IMR-90 (cell line): ENCODE measurements at regions not wholly inside any gene's neighbourhood (a gene's known extent, or its start where the extent isn't known, plus 50 kb on each side); places are given as distances from the start of the nearest gene placed in this dataset.

Source experiments
- ATAC-seq: fragments of 200-7000 bp; cut with Tn5 transposase; 2 replicates; pipeline ENCODE4 v1.9.1; 2020; ENCODE audit warnings: low read depth, mild to moderate bottlenecking, moderate library complexity
- BruUV-seq: library from RNA; stranded (reverse); fragments of 400-500 nt; replicated peaks from 2 replicates; lab custom pipeline; 2021; lab: Mats Ljungman, UMichigan
- CTCF ChIA-PET: fragments of 300-600 bp; formaldehyde crosslinking; extraction: SDS; loops from one replicate; lab custom pipeline; 2021; ENCODE audit warnings: antibody characterized with exemption; lab: Yijun Ruan, JAX
- POLR2A ChIA-PET: fragments of 300-600 bp; sonication (Branson Sonifier 250); formaldehyde crosslinking; loops from one replicate; lab custom pipeline; 2022; ENCODE audit warnings: antibody characterized with exemption; ENCODE audit not compliant: unreplicated experiment; lab: Charles Lee
- DNase-seq: peaks from one replicate; pipeline ENCODE4 v3.0.0; 2013
- H2AFZ ChIP-seq: replicated peaks from 2 replicates; pipeline ENCODE3; 2013; ENCODE audit warnings: low read length, mild to moderate bottlenecking; ENCODE audit not compliant: poor library complexity
- H2AK5ac ChIP-seq: 2 replicates; pipeline ENCODE4 v1.6.1; 2013; ENCODE audit warnings: low read depth, low read length, inconsistent platforms
- H2AK9ac ChIP-seq: replicated peaks from 2 replicates; pipeline ENCODE3; 2013; ENCODE audit warnings: mild to moderate bottlenecking, low read depth, low read length, moderate library complexity; ENCODE audit not compliant: poor library complexity
- H2BK120ac ChIP-seq: 2 replicates; pipeline ENCODE4 v1.6.1; 2013; ENCODE audit warnings: low read depth, low read length, inconsistent platforms
- H2BK15ac ChIP-seq: 3 replicates; pipeline ENCODE4 v1.6.1; 2013; ENCODE audit warnings: low read depth, low read length, inconsistent platforms
- H2BK20ac ChIP-seq: 2 replicates; pipeline ENCODE4 v1.6.1; 2013; ENCODE audit warnings: low read depth, mild to moderate bottlenecking, inconsistent platforms, low read length, moderate library complexity
- H2BK5ac ChIP-seq: 2 replicates; pipeline ENCODE4 v1.6.1; 2013; ENCODE audit warnings: mild to moderate bottlenecking, low read depth, low read length, inconsistent platforms; ENCODE audit not compliant: poor library complexity, severe bottlenecking
- H3K14ac ChIP-seq: replicated peaks from 2 replicates; pipeline ENCODE4 v1.6.1; 2013; ENCODE audit warnings: low read depth, low read length, inconsistent platforms
- H3K18ac ChIP-seq: 2 replicates; pipeline ENCODE4 v1.6.1; 2013; ENCODE audit warnings: low read depth, low read length, control low read depth
- H3K23ac ChIP-seq: 2 replicates; pipeline ENCODE4 v1.6.1; 2013; ENCODE audit warnings: low read depth, low read length, inconsistent platforms
- H3K27ac ChIP-seq: 2 replicates; pipeline ENCODE4 v1.5.1; 2013; ENCODE audit warnings: mild to moderate bottlenecking, control low read depth, low read length; ENCODE audit not compliant: insufficient read depth
- H3K27me3 ChIP-seq: 2 replicates; pipeline ENCODE4 v1.6.1; 2013; ENCODE audit warnings: low read length; ENCODE audit not compliant: control insufficient read depth, insufficient read depth
- H3K36me3 ChIP-seq: 2 replicates; pipeline ENCODE4 v1.6.1; 2013; ENCODE audit warnings: low read length, mixed read lengths; ENCODE audit not compliant: control insufficient read depth, insufficient read depth
- H3K4ac ChIP-seq: 2 replicates; pipeline ENCODE4 v1.6.1; 2013; ENCODE audit warnings: low read depth, low read length, inconsistent platforms
- H3K4me1 ChIP-seq: 2 replicates; pipeline ENCODE4 v1.6.1; 2013; ENCODE audit warnings: low read length, mixed read lengths; ENCODE audit not compliant: control insufficient read depth, insufficient read depth
- H3K4me2 ChIP-seq: 2 replicates; pipeline ENCODE4 v1.6.1; 2013; ENCODE audit warnings: low read depth, mild to moderate bottlenecking, control low read depth, low read length, moderate library complexity
- H3K4me3 ChIP-seq: 2 replicates; pipeline ENCODE4 v1.5.1; 2013; ENCODE audit warnings: low read depth, mild to moderate bottlenecking, control low read depth, low read length, moderate library complexity; ENCODE audit not compliant: insufficient read depth
- H3K56ac ChIP-seq: 2 replicates; pipeline ENCODE4 v1.6.1; 2013; ENCODE audit warnings: low read length, inconsistent platforms; ENCODE audit not compliant: insufficient read depth; ENCODE audit errors: extremely low read depth
- H3K79me1 ChIP-seq, 2 experiments: 2 replicates each; pipeline ENCODE4 v1.6.1; 2013; ENCODE audit warnings: low read length in 2 of 2, inconsistent platforms in 1 of 2, low read depth in 1 of 2
- H3K9ac ChIP-seq: 2 replicates; pipeline ENCODE4 v1.6.1; 2013; ENCODE audit warnings: low read depth, low read length, control low read depth
- H3K9me1 ChIP-seq: 2 replicates; pipeline ENCODE4 v1.6.1; 2013; ENCODE audit warnings: low read length, inconsistent platforms; ENCODE audit not compliant: insufficient read depth
- H3K9me3 ChIP-seq: 2 replicates; pipeline ENCODE4 v1.6.1; 2013; ENCODE audit warnings: low read length; ENCODE audit not compliant: control insufficient read depth, insufficient read depth
- H4K20me1 ChIP-seq: 2 replicates; pipeline ENCODE4 v1.6.1; 2013; ENCODE audit warnings: low read length, inconsistent platforms; ENCODE audit not compliant: insufficient read depth
- H4K5ac ChIP-seq: 2 replicates; pipeline ENCODE4 v1.6.1; 2013; ENCODE audit warnings: mild to moderate bottlenecking, low read depth, low read length, control low read depth
- H4K8ac ChIP-seq, 2 experiments: 2 replicates each; pipeline ENCODE4 v1.6.1; 2013; ENCODE audit warnings: low read depth in 2 of 2, low read length in 2 of 2, control low read depth in 1 of 2, inconsistent platforms in 1 of 2
- H4K91ac ChIP-seq: 2 replicates; pipeline ENCODE4 v1.6.1; 2013; ENCODE audit warnings: low read depth, low read length, inconsistent platforms; ENCODE audit not compliant: insufficient read depth
- BHLHE40 ChIP-seq: fragments of 150-350 bp; IDR thresholded peaks from 2 replicates; pipeline ENCODE4 v1.6.1; 2016; ENCODE audit warnings: mild to moderate bottlenecking, low read depth, low read length
- CEBPB ChIP-seq: IDR thresholded peaks from 2 replicates; pipeline ENCODE4 v1.6.1; 2012; ENCODE audit warnings: low read depth, low read length, improper control_type of control experiment
- CHD1 ChIP-seq: IDR thresholded peaks from 2 replicates; pipeline ENCODE4 v1.6.1; 2012; ENCODE audit warnings: low read depth, low read length, improper control_type of control experiment
- ELK1 ChIP-seq: fragments of 150-350 bp; IDR thresholded peaks from 2 replicates; pipeline ENCODE4 v1.6.1; 2016; ENCODE audit warnings: low read depth, mild to moderate bottlenecking, low read length, moderate library complexity, borderline replicate concordance
- FOS ChIP-seq: fragments of 150-350 bp; IDR thresholded peaks from 2 replicates; pipeline ENCODE4 v1.6.1; 2016; ENCODE audit warnings: low read depth, low read length
- MAFK ChIP-seq: IDR thresholded peaks from 2 replicates; pipeline ENCODE4 v1.6.1; 2012; ENCODE audit warnings: low read depth, low read length, improper control_type of control experiment
- MAZ ChIP-seq: IDR thresholded peaks from 2 replicates; pipeline ENCODE4 v1.6.1; 2012; ENCODE audit warnings: low read depth, mild to moderate bottlenecking, low read length, improper control_type of control experiment, moderate library complexity, borderline replicate concordance
- MXI1 ChIP-seq: IDR thresholded peaks from 2 replicates; pipeline ENCODE4 v1.6.1; 2012; ENCODE audit warnings: low read depth, mild to moderate bottlenecking, low read length, moderate library complexity, borderline replicate concordance
- NFE2L2 ChIP-seq: fragments of 150-350 bp; IDR thresholded peaks from 2 replicates; pipeline ENCODE4 v1.6.1; 2016; ENCODE audit warnings: low read depth, mild to moderate bottlenecking, low read length
- POLR2A ChIP-seq: IDR thresholded peaks from 2 replicates; pipeline ENCODE4 v1.6.1; 2012; ENCODE audit warnings: mild to moderate bottlenecking, low read depth, low read length
- RAD21 ChIP-seq: IDR thresholded peaks from 2 replicates; pipeline ENCODE4 v1.6.1; 2012; ENCODE audit warnings: low read length, improper control_type of control experiment
- RCOR1 ChIP-seq: IDR thresholded peaks from 2 replicates; pipeline ENCODE4 v1.6.1; 2012; ENCODE audit warnings: mild to moderate bottlenecking, low read length, improper control_type of control experiment; ENCODE audit not compliant: insufficient replicate concordance
- RFX5 ChIP-seq: IDR thresholded peaks from 2 replicates; pipeline ENCODE4 v1.8.0; 2012; ENCODE audit warnings: low read depth, mild to moderate bottlenecking, low read length, moderate library complexity
- SMC3 ChIP-seq: fragments of 150-350 bp; IDR thresholded peaks from 2 replicates; pipeline ENCODE4 v1.6.1; 2016; ENCODE audit warnings: low read depth, mild to moderate bottlenecking, antibody characterized with exemption, low read length, moderate library complexity
- WGBS, 2 experiments: methylation state at CpG; one replicate each; pipeline versions ENCODE4 v1.1.5 to v1.1.7; 2013; ENCODE audit warnings: missing lambda C conversion rate in 2 of 2; ENCODE audit not compliant: insufficient read length in 1 of 2; ENCODE audit errors: extremely low coverage in 2 of 2; 5-methylcytosine and 5-hydroxymethylcytosine counted together
- dilution Hi-C: fragments of 300-500 bp; cut with HindIII; formaldehyde crosslinking; loops from one replicate; pipeline ENCODE4 v1.14.3; 2018; ENCODE audit warnings: low sequenced_read_pairs; ENCODE audit not compliant: unreplicated experiment
- in situ Hi-C: fragments of 300-500 bp; cut with MboI; formaldehyde crosslinking; loops from 3 replicates; pipeline ENCODE4 v1.14.3; 2019; ENCODE audit warnings: low sequenced_read_pairs, inconsistent platforms, mixed read lengths
- intact Hi-C: fragments of 100-400 bp; cut with micrococcal nuclease; formaldehyde crosslinking; loops from 2 replicates; pipeline ENCODE4 v1.10.0; 2022
- TF ChIP-seq, protein P1 (sequence below): fragments of 150-350 bp; IDR thresholded peaks from 2 replicates; pipeline ENCODE4 v1.6.1; 2017; ENCODE audit warnings: mild to moderate bottlenecking, antibody characterized with exemption, low read length, low read depth
- TF ChIP-seq, protein P2 (sequence below): conservative IDR thresholded peaks from 2 replicates; pipeline ENCODE4 v1.5.1; 2012; ENCODE audit warnings: mild to moderate bottlenecking, low read depth, low read length, improper control_type of control experiment

DNA sequence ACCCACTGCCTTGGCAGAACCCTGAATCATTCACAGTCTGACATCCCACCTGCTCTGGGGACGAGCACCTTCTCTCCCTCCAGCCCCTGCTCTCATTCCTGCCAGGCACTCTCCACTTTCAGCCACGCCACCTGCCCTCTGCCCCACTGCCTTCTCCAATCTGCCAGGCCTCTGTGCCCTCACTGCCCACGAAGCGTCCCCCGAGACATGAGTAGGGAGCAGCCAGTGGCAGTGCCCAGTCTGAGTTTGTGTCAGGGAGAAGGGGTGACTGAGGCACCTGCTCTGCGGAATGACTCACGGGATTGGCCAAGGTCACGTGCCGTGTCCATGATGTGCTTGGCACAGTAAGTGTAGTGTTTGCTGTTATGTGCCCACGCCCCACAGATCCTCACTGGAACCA lies 215.2 kb upstream of the PPP2R2D start:
- in situ Hi-C loops, result no loop called here
- Histone ChIP-seq H3K18ac (no peak overlapping the region), H3K23ac (no peak overlapping the region), H4K91ac (no peak overlapping the region), H3K4me1 (no peaks in the 10 kb centered on the region), H2BK15ac (no peak overlapping the region), H4K20me1 (no peaks in the 10 kb centered on the region), H3K9ac (no peak overlapping the region), H2BK5ac (no peak overlapping the region), H4K5ac (no peak overlapping the region), H3K27me3 (no peaks in the 10 kb centered on the region), H3K36me3 (no peaks in the 10 kb centered on the region), H3K4ac (no peak overlapping the region), H3K56ac (no peak overlapping the region), H4K8ac (no peak overlapping the region), H2AFZ (no peak overlapping the region), H2BK20ac (no peak overlapping the region), H3K9me3 (peaks cover 53% of the 10 kb centered on the region), H2AK9ac (no peak overlapping the region), H3K14ac (no peak overlapping the region), H2AK5ac (no peak overlapping the region), H3K79me1 (no peaks in the 10 kb centered on the region), H3K4me2 (no peak overlapping the region), H3K4me3 (no peak overlapping the region), H3K27ac (no peak overlapping the region), H2BK120ac (no peak overlapping the region), H3K9me1 (no peaks in the 10 kb centered on the region)
- CTCF ChIA-PET, result no interaction called here
- BruUV-seq, result no TSS peak
- TF ChIP-seq SMC3 (no peak), MAZ (no peak), BHLHE40 (no peak), ELK1 (no peak), FOS (no peak), MAFK (no peak), NFE2L2 (no peak), RCOR1 (no peak), POLR2A (no peak), RFX5 (no peak), MXI1 (no peak), CEBPB (no peak), RAD21 (no peak), CHD1 (no peak)
- TF ChIP-seq, protein P1, sequence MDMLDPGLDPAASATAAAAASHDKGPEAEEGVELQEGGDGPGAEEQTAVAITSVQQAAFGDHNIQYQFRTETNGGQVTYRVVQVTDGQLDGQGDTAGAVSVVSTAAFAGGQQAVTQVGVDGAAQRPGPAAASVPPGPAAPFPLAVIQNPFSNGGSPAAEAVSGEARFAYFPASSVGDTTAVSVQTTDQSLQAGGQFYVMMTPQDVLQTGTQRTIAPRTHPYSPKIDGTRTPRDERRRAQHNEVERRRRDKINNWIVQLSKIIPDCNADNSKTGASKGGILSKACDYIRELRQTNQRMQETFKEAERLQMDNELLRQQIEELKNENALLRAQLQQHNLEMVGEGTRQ, result no peak
- TF ChIP-seq, protein P2, sequence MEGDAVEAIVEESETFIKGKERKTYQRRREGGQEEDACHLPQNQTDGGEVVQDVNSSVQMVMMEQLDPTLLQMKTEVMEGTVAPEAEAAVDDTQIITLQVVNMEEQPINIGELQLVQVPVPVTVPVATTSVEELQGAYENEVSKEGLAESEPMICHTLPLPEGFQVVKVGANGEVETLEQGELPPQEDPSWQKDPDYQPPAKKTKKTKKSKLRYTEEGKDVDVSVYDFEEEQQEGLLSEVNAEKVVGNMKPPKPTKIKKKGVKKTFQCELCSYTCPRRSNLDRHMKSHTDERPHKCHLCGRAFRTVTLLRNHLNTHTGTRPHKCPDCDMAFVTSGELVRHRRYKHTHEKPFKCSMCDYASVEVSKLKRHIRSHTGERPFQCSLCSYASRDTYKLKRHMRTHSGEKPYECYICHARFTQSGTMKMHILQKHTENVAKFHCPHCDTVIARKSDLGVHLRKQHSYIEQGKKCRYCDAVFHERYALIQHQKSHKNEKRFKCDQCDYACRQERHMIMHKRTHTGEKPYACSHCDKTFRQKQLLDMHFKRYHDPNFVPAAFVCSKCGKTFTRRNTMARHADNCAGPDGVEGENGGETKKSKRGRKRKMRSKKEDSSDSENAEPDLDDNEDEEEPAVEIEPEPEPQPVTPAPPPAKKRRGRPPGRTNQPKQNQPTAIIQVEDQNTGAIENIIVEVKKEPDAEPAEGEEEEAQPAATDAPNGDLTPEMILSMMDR, result no peak
- WGBS, 2 experiments, result 20% methylated on average over 1 of the region's 10 CpGs; no CpG with 5 or more reads in 1 of the 2 experiments
- POLR2A ChIA-PET, result no interaction called here
- dilution Hi-C loops, result no loop called here
- intact Hi-C loops, result no loop called here
- ATAC-seq, result no peak
- no peak for DNase-seq
